GOT3 (cell line): ENCODE measurements at regions not wholly inside any gene's neighbourhood (a gene's known extent, or its start where the extent isn't known, plus 50 kb on each side); places are given as distances from the start of the nearest gene placed in this dataset.

Experiments
- DNase-seq: peaks from one replicate; lab custom pipeline; 2025; ENCODE audit warnings: mixed read lengths; lab: John Stamatoyannopoulos, UW

DNA sequence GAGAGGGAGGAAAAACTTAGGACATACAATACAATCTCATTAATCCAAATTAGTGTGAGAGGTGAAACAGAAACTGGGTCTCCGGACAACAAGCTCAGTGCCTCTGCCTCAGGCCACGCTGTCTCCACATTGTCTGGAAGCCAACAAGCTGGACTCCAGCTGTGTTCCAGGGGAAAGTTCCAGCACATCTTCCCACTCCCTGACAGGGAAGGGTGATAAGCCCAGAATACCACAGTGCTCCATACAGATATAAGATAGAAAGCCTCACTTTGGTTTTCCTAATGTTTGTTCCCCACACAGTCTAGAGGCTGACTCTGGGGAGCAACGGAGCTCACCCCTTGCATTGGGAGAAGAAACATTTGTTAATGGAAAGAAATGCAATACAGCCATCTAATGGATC is 117.1 kb upstream of the SPTLC3 start:
- DNase-seq: no peak

DNA sequence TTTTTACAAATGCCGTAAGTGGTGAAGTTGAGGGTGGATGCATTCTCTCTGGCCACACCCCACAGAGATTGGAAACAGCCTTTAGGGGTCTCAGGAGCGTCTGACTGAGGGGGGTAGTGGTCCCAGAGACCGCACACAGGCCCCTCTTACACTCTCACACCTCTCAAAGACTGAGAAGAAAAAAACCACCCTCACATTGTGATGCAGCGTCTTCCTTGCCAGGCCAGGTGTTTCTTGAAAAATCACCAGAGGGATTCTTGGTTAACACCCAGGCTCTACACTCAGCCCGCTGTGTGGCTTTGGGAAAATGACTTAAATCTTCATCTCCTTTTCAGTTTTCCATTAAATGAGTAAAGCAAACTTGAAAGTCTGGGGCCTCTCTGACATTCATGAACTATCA is 115.8 kb upstream of the SPTLC3 start:
- no peak for DNase-seq

DNA sequence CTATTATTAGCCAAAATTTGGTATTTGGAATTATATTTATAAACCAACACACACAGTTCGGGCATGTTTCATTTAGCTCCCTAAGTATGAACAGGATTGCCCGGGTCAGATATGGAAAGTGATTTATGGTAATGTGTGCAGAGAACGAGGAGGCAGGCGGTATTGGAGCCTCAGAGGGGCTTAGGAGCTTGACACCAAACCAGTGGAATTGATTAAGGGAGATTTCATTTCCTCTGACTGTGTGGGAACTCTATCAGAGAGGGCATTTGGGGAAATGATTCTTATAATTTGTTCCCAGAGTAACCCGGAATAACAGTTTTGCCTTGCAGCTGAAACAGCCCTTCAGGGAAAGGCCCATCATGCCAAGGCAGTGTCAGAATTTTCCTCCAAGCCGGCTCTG is 115.1 kb upstream of the SPTLC3 start:
- no peak for DNase-seq

DNA sequence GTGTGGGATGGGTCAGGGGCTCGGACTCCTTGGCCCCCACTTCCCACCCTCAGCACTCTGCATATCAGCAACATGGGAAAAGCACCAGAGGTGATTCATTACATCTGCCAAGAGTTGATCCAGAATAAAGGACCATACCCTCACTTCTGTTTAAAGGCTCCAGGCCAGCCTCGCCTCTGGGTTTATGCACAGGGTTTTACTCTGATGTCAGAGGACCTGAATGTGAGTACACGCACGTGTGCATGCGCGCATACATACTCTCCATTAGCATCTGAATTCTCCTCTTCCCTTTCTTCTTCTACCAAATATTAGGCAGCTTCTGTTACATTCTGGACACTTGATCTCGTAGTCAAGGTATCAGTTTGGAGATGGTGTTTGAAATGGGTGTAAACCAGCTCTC is 114.7 kb upstream of the SPTLC3 start:
- DNase-seq: no peak

DNA sequence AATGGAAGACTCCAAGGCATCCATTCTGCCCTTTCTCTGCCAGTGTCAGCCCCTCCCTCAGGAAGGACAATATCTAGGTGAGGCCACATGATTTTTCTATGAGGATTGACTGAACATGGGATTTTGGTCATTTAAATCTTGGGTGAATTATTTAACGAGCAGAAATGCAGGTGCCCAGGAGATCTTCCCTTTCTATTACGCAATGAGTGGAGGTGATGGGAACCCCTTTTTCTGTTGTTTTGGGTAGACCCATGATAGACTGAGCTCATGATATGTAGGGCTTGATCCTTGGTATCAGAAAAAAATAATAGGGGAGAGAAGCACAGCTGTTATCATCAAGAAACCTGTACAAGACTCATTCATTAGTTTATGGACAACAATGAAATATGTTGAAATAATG is 112.6 kb upstream of the SPTLC3 start:
- no peak for DNase-seq

DNA sequence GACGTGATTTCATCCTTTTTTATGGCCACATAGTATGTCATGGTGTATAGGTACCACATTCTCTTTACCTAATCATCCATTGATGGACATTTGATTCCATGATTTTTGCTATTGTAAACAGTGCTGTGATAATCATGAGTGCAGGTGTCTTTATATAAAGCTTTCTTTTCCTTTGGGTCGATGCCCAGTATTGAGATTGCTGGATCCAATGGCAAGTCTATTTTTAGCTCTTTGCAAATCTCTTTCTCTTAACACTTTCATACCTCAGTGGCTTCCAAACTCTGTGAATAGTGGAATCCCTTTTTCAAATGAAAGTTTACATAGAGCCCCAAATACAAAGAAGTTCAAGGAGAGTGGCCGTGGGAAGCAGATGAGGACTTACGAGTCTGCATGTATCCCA is 105.8 kb upstream of the SPTLC3 start:
- DNase-seq: no peak

DNA sequence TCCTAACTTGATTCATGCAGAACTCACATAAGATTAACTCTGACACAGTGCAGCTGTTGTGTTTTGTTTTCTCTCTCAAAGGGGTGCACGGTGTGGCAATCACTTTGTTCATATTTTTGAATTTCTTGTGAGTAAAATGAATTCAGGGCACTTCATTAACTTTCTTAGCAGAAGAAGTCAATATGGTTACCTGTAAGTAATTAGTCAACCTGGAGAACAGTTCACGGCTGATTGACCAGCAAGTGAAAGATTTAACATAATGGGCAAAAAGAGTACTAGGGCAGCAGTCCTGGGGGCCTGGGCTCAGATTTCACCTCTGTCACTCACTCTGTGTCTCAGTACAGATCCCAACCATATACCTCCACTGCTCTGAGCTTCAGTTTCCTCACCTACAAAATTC is 102.4 kb upstream of the SPTLC3 start:
- no peak for DNase-seq

DNA sequence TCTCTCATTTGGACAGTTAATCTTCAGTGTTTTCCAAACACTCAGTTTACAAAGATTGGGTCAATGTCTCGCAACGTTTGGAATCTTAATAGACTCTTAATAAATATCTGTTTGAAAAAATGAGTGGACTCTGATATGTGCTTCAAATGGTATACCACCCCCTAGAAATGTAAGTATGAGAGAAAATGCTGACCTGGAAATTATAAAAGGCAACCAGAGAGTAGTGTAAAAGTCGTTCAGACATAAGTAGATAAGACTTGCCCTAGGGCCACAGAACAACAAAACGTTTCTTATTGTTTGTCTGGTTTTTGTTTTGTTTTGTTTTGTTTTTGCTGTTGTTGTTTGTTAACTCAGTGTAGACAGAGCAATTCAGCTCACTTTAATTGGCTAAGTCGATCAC is 97.4 kb upstream of the SPTLC3 start:
- DNase-seq: no peak

DNA sequence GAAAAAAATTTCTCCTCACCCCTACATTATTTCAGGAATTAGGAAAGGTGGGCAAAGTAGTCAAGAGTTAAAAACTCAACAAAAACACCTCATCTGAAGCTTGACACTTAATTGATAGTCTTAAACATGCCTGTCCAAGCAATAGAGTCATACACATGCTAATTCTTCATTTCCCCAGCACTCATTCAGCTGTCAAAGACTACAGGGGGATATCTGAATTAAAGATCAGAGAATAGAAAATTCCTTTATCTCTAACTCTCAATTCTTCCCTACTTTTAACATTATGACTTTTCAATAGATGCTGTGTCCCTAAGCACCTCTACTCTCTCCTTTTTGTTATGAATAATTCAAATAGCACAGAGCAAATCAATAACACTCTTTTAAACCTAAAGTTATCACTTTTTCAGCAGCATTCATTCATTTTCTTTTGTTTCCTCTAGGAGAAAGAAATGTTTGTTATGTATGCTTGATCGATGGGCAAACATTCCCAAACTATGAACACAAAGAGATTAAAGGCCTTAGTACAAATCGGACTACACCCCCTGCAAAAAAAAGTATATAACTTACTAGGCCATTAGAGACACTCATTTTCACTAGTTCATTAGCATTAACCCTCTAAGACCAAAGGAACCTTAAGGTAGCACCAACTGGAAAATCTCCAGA is 94.9 kb upstream of the SPTLC3 start:
- DNase-seq: no peak

DNA sequence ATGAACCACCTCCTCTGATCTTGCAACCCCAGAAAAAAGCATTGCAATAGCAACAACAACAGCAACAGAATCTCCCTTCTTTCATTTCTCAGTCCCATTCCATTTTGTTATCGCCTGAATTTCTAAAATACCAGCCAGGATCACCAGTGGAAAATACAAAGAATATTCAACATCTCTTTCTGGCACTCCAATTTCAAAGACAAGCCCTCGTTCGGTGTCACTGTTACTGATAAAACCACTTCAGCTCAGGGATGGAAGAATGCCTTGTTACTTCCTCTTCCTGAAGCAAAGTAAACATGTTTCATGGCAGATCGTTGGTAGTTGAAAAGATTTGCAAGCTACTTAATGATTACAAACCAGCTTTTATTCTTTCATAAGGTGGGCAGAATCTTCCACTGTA is 94.0 kb upstream of the SPTLC3 start:
- DNase-seq: no peak

DNA sequence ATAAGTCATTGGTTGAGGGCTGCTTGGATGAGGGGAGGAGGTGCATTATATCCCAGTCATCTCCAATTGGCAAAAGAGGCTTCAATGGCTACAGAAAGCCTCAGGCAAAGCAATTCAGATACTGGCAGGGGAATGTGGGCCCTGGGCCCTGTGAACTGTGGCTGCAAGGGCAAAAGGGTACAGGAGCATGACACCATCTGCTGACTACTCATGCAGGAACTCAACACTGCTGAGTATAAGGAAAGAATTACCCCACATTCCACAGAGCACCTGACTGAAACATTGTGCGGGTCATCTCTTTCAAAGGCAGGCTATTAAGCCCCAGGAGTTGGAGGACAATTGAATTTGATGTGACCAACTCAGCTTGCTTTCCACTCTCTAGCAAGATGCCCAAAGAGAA is 92.1 kb upstream of the SPTLC3 start:
- DNase-seq: no peak

DNA sequence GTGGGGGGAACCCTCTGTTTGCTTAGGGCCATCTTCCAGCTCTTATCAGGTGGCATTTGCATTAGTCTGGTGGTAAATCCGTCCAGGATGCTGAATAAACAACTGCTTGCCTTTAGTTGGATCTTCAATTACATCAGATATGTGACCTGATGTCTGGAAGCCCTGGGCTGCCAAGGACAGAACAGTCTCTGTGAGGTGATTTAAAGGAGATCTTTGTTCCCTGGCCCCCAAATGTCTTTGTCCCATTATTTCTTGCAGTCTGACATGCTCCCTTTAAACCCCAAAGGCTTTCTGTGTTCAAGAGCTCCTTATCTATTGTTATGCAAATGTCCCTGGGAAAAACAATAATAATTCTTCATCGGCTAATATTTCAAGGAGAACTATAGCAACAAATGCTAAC is 84.6 kb upstream of the SPTLC3 start:
- no peak for DNase-seq

DNA sequence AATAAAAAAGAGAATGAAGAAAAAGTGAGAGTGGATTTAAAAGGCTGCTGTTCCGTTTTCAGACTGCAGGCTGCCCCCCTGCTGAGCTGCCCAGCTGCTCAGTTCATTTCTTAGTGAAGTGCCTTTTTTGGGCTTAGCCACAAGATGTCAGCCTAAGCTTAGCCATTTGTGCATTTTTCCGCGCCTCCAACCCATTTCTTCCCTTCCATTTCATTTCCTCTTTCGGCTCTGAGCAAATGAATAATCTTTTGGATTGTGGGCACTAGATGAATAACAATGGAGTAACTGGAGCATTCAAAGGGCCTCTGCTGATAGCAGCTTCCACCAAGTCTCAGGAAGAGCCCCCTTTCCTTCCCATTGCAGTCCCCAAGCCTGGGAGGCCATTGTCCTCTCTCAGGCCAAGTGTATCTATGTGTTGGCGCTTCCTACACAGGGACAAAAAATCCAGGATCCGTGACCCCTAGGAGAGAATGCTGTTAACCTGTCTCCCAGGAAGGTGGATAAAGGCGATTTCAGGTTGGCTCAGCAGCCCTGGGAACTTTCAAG is 83.5 kb upstream of the SPTLC3 start:
- DNase-seq: peak; percentile 46

DNA sequence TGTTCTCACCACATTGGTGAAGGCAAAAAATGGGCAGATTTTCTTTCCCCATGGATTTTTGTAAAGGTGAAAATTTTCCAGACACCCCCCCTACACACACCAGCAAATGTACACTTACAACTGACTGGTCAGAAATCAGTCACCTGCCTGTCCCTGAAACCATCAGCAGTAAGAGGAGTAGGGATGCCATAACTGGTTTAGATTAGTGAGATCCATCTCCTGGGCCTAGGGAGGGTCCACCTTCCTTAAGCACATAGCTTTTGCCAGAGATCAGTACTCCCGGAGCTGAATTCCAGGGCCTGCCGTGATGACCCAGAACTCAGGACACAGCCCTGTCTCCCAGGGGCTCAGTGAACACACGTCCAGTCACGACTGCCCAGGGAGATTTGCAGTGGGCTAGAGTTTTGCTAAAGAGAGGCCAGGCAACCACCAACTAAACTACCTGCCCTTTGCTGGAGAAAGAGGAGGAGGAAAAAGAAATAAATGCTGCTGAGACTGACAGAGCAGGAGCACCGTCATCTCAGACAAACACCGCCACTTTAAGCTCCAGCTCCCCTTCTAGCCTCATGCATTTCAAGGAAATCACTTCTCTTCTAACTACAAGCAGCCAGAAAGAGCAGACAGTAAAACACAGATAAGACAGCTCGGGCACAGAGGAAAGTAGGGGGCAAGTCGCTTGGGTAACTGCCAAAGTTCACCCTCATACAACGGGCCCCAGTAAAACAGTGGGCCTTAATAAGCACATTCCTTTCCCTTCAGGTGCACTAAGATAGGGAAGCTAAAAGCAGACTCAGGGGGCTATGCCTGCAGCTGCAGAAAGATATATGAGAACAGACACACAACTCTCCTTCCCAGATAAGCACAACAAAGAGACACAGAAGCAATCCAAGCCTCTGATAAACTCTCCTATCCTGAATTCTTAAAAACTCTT is 82.6 kb upstream of the SPTLC3 start:
- DNase-seq: no peak

DNA sequence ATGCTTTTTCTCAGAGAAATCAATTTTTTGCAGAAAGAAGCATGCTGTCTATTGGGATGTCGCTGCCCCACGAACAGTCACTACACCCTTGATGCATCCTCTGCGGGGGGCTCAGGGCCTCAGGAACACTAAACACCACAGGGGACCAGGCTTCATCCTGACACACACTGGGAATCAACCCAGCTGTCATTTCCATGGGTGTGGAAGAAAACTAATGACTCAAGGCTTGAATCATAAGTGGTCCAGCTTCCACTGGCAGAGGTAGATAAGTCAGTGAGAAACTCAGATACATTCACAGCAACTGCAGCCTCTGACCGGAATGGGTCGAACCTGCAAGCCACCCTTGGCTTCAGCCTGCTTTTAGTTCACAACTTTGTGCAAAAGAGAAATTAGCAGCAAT is 81.3 kb upstream of the SPTLC3 start:
- no peak for DNase-seq

DNA sequence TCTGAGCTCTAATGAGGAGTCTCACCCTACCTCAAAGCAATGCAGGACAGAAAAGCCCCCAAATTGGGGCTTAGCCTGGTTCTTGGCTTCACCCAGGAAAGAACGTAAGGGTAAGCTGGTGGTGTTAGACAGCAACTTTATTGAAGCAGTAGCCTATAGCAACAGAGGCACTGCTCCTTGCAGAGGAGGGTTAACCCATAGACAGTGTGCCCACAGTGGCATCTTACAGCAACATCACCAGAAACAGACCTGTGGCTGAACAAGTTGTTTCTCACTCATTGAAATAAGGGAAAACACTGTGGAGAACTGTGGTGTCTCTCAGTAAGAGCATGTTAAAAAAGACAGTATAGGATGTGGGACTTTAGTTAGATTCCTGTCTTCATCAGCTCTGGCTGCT is 80.4 kb upstream of the SPTLC3 start:
- no peak for DNase-seq

DNA sequence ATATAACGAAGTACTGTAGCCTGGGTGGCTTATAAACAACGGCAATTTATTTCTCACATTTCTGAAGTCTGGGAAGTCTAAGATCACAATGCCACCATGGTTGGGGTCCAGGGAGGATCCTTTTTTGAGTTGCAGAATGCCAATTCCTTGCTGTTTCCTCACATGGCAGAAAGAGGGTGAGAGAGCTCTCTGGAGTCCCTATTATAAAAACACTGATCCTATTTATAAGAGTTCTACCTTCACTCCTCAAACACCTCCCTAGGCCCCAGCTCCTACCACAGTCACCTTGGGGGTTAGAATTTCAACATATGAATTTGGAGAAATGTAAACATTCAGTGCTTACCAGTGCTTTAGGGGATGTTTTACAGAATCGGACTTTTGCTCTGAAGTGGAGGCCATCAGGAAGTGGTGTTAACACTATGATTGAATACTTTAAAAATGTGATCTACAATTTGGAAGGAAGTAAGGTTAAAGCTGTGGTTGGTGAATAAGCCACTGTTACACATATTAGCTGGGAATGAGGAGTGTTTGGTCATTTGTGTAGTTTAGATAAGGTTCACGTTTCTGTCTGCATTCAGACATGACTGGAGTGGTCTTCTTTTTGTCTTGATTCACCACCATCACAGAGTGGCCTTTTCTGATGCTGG is 79.9 kb upstream of the SPTLC3 start:
- DNase-seq: no peak

DNA sequence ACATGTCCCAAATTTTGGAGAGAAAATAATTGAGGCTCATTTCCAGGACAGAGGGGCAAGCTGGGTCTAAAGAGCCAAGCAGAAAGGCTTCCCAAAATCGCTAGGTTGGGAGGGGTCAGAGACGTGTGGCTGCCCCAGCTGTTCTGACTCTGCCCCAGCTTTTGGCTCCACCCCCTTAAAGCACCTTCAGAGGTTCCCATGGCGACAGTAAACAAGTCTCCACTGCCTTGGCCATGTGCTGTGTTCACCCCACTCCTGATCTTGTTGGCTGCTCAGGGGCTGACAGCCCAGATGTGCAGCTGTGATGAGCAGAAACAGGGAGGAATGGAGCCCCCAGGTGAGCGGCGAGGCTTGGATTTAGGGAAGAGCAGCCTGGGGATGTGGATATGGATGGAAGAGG is 72.8 kb upstream of the SPTLC3 start:
- no peak for DNase-seq

DNA sequence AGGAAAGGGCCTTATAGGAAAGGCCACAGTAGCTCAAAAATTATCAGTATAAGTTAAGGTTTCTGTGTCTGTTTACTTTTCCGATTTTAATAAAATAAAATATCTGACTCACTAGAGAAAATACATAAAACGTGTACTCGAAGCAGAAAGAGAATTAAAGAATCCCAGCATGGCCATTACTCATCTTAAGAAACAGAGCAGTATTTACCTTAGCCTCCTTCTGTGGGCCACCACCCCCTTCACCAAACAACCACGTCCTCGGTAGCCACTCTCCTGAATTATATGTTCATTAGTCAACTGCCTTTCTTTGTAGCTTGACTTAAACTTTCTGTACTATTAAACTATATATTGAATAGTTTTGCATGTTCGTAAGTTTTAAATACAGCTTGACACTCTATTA is 72.2 kb upstream of the SPTLC3 start:
- DNase-seq: no peak

DNA sequence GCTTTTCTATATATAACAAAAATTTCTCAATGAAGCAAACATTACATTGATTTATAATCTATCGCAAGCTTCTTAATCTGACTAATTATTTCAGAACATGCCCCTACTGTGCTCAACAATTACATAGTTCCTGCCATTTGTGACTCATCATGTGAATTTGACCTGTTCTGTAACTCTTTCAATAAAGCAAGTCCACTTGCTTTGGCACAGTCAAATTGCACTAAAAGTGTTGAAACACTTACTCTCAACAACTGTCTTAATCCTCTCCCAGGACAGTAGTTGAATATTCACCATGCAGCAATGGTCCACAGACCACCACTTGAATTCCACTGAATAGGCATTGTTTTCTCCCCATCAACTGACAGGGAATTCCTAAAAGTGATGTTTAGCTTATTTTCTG is 67.7 kb upstream of the SPTLC3 start:
- DNase-seq: no peak

DNA sequence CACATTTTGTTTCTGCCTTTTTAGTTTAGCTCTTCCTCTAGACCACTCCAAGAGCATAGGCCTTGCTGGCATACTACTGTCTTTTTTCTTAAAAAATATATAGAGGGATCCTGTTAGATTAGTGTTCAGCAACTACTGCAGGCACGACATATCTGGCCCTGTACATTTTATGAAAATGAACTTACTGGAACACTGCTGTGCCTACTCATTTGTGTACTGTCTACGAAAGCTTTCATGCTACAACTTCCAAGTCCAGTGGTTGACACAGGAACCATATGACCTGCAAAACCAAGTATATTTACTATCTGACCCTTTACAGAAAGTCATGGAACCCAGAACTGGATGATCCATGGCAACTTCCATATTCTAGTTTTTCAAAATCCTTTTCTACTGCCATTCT is 66.6 kb upstream of the SPTLC3 start:
- no peak for DNase-seq

DNA sequence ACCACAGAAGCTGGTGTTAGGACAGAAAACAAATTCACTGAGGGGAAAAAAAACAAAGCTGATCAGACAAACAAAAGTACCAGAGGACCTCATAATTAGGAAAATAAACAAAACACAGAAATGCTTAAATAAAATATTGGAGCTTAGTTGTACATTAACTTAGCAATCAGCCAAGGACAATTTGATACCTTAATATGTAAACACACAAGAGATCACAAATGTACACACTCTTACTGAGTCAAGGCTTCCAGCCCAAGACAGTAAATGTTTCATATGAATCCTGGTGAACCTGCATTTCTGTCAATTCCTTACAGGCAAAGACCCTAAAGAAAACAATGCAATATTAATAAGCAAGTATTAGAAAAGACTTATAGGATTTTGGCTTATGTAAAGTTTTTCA is 62.0 kb upstream of the SPTLC3 start:
- no peak for DNase-seq

DNA sequence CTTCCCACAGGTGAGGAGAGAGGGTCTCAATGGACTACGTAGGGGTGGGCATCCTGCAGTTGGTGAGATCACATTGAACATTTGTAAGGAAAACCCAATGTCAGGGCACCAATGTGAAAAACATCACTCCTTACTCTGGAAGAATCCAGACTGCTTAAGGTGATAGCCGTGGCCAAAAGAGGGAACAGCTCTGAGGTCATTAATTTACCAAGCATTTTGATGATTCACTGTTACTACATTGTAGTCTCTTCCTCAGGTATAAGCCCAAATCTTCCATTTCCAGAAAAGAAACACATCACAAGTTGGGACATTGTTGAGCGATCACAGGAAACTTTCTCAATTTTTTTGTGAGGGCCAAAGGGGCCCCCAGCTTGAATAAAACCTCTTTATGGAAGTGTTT is 61.1 kb upstream of the SPTLC3 start:
- DNase-seq: no peak
